ENCODE measurements at regions not wholly inside any gene's neighbourhood (a gene's known extent, or its start where the extent isn't known, plus 50 kb on each side); places are given as distances from the start of the nearest gene placed in this dataset.

GRCh38 chr16:86286991-86287663, 223.2 kb upstream of the FOXF1 start:
- DNase-seq, result no peak

GRCh38 chr16:86287664-86288201, 222.6 kb upstream of the FOXF1 start:
- no peak for DNase-seq

- no peak for DNase-seq
Measured at GRCh38 chr16:86288716-86289294, 221.5 kb upstream of the FOXF1 start.

- DNase-seq, result no peak
Measured at GRCh38 chr16:86289304-86289703, 221.0 kb upstream of the FOXF1 start.

- DNase-seq, result no peak
Measured at GRCh38 chr16:86289907-86290306, 220.4 kb upstream of the FOXF1 start.

GRCh38 chr16:86291491-86291890, 218.8 kb upstream of the FOXF1 start:
- no peak for DNase-seq

- no peak for DNase-seq
Measured at GRCh38 chr16:86292171-86292775, 218.1 kb upstream of the FOXF1 start.

GRCh38 chr16:86292942-86293341, 217.4 kb upstream of the FOXF1 start:
- DNase-seq, result no peak

DNA sequence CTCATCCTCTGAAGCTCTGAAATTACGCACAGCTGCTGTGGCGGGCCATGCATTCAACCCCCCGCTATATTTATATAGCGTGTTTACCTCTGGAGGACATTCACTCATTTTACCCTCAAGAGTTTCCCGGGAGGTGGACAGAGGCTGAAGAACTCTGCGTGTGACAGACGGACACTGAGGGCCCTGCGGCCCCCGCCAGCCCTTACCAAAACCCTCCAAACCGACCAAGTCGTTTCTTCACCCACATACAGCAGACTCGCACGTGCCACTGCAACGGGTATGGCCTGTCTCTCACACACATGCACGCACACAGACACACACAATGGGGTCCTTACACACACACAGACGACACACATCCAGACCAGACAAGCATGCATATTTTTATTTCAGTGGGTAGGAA, 216.4 kb upstream of the FOXF1 start:
- DNase-seq, result no peak

DNA sequence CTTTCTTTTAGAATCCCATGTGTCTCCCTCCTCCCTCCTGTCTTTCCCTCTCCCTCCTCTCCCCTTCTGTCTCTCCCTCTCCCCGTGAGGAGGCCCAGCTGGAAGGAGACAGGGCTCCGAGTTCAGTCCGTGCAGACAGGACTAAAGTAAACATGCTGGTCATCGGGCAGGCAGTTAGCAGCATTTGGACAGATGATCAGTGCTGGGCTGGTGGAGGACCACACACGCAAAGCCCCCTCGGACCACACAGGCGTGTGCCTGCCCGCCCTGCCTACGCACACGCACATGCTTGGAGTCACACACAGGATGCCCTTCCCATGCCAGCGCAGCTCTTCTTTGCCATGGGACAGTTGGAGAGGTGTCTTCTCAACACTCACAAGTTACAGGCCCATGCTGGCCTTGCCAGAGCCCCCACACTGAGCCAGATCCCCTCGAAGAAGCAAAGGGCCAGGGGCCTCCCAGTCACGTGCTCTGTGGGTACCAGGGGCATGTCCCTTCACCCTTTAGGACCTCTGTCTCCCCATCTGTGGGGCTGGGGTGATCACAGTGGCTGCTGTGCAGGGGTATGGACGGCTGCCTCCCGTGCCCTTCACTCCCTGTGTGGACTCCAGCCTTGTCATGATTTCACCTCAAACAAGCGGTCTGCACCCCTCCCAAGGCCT, 215.7 kb upstream of the FOXF1 start:
- DNase-seq, result no peak

GRCh38 chr16:86296256-86296655, 214.1 kb upstream of the FOXF1 start:
- no peak for DNase-seq

- DNase-seq, result no peak
Measured at GRCh38 chr16:86297391-86297790, 212.9 kb upstream of the FOXF1 start.

DNA sequence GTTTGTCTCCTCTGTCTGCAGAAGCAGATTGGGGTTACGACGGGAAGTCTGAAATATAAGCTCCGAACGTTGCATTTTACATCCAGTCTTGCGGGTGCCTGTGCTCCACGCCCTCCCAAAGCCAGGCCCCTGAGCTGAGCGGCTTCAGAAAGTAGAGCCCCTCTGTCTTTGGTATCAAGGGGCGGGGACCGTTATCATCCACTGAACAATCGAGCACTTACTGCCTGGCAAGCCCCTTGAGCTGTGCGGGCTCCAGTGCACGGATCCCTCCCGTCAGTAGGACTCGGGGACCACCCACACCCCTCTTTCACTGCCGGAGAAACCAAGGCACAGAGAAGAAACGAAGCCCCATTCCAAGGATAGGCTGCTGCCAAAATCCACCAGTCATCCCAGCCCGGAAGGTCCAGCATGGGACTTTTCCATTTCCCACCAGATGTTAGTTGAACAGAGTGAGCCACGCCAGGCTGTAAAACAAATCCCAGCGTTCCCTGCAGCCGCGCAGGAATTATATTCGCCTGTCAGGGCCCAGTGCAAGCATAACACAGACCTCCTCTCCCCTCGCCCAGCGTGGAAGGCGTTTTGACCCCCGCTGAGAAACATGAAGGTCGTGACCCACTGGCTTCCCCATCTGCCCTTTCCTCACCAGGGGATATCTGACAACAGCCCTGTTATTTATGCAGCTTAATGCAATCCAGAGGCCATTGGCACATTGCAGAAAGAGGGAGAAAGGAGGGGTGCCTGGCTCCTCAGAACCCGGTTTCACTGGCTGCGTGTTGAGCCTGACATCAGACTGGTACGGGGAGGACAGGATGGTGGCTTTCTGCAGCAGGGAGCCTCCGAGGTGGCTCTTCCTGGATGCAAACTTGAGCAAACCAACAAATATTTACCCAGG, 212.2 kb upstream of the FOXF1 start:
- no peak for DNase-seq

DNA sequence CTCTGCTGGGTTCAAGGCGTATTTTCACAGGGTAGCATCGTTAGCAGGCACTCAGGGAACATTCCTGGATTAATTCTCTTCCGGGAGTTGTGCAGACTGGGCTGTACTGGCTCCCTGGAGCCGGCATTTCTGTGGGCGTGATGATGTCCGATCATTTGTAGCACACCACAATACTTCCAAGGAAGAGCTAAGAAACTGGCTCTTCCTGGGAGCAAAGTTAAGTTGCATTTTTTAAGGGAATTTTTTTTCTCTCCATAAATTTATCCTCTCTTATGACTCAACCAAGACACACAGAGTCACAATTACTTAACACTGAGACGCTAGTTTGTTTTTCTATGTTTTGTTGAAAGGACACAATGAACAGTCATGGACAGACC, 211.6 kb upstream of the FOXF1 start:
- no peak for DNase-seq

GRCh38 chr16:86299882-86300610, 210.3 kb upstream of the FOXF1 start:
- DNase-seq, result no peak

DNA sequence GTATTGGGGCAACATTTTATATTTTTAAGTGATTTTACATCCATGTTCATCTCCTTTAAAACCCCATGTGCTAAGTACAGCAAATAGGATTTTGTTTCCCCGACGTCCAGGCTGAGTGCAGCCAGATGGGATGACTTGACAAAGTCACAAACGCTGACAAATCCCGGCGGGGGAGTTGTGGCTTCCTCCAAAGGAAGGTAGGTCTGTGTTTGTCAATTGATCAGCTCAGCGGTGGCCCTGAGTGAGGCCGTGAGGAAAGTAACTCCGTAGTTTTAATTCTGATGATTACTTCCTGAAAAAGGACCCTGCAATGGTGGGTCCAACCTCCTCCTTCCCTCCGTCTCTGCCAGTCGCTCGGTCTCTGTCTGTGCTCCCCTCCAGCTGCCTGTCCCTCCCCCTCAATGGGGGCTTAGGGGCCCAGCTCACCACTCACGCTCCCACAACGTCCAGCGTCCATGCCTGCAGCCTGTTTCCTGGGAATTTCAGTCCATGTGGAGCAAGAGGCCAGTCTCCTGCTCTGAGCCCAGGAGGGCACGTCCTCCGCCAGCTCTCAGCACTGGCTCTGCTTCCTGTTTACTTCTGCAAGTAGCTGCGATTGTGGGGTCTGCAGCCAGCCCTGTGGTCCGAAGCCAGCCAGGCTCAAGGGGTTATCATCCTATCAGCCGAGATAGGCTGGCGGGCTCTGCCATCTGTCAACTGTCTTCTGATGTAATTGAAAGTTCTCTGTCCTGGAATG, 209.4 kb upstream of the FOXF1 start:
- DNase-seq, result no peak

- DNase-seq, result no peak
Measured at GRCh38 chr16:86302421-86303109, 207.8 kb upstream of the FOXF1 start.

DNA sequence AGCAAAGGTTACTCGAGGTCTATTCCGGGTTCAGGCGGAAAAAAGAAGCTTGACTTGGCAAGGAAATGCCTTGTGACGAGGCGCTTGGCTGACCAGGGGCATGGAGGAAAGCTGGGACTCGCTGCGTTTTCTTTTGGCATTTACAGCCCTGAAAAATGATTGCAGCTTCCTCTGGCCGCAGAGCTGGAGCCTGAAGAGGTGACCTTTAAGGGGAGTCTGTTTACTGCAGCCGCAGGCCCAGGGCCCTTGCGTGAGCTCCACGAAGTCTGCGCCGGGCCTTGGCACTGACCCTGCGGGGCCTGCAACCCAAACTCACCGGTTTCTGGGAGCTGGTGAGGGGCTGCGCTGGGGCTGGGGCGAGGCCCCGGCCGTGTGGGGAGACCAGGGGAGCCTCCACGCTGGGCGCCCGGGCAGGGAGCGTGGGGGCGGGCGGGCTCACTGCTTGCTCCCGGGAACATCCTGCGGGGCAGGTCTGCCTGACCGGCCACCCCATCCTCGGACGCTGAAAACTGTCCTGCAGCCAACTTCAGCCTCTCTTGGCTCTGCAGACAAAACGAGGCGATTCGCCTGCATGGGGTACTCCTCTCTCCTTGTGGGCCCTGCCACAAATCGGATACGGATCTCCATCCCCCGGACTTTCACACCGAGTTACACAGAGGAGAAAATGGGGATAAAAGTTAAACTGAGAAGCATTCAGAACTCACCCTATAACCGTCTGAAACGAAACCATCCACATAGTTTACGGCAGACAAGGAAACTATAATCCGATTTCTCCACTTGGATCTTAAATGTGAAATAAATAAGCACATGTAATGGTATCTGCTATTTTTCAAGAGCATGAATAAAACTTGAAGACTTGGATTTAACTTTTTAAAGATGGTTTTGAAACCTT, 206.3 kb upstream of the FOXF1 start:
- DNase-seq, result no peak

GRCh38 chr16:86304868-86305267, 205.5 kb upstream of the FOXF1 start:
- no peak for DNase-seq

- no peak for DNase-seq
Measured at GRCh38 chr16:86305440-86305839, 204.9 kb upstream of the FOXF1 start.

Measured in stimulated activated CD4-positive, alpha-beta T cell treated with anti-CD3 and anti-CD28 coated beads, Interleukin-2, amount 100 ng/mL, for 48 hours (primary cell).